COLO668 (cell line): ENCODE measurements at regions not wholly inside any gene's neighbourhood (a gene's known extent, or its start where the extent isn't known, plus 50 kb on each side); places are given as distances from the start of the nearest gene placed in this dataset.
A peak's percentile ranks its signal among the peaks of the same experiment; 100 is the strongest.
"Not testable (repeated sequence)": the region's sequence is repeated elsewhere in the genome, so short reads cannot be mapped to it uniquely, and the experiment has no call there.

Experiments used
- DNase-seq: peaks from one replicate; lab custom pipeline; 2025; ENCODE audit not compliant: unreplicated experiment; lab: John Stamatoyannopoulos, UW

GRCh38 chr2:7696556-7696955 is 779.3 kb downstream of the RNF144A start:
- DNase-seq = not testable (repeated sequence)

GRCh38 chr2:7697052-7697451 is 779.8 kb downstream of the RNF144A start:
- DNase-seq = no peak

GRCh38 chr2:7701791-7702190 is 784.6 kb downstream of the RNF144A start:
- DNase-seq = no peak

- no peak for DNase-seq
Observed at GRCh38 chr2:7703048-7703447, 785.8 kb downstream of the RNF144A start.

DNA sequence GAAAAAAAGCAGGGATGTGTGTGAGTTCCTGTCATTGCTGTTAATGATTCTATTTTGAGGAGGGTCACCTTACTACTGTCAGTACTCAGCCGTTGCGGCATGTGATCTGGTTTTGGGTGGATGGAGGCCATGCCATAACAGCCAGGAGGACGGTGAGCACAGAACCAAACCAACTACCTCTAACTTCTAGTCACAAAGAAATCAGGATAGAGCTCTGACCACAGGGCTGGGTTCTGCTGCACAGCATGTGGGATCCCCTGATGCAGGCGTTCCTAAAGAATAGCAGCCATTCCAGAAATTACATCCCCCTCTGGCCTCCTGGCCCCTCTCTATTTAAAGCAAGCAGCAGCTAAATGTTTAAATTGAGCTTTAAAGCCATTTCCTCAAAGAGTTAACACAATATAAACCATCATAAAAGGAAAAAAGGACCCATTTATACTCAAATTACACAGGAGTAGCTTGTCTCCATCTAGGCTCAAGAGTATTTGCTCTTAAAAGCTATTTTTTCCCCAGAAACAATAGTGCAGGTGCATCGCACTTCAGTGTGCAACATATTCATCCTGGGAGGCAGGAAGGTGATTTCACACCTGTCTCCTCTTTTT is 786.4 kb downstream of the RNF144A start:
- DNase-seq = peak; percentile 7

- no peak for DNase-seq
Observed at GRCh38 chr2:7704296-7704865, 787.2 kb downstream of the RNF144A start.

- DNase-seq = no peak
Observed at GRCh38 chr2:7706791-7707190, 789.6 kb downstream of the RNF144A start.

DNA sequence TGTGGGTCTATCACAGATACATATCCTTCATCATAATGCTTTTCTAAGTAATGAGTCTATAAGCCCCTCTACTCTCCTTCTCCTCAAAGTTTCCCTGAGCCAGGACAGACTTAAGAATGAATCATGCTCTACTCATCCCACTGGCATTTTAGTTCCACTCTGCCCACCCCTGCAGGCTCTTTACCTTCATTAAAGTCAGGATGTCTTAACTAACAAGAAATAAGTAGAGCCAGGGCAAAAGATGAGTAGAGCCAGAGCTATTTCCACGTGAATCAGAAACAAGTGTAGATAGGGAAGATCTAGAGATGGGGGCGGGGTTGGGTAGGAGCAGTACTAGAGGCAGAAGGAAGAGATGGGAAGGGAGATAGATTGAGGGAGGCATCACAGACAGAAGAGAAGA is 790.5 kb downstream of the RNF144A start:
- DNase-seq = no peak

- DNase-seq = no peak
Observed at GRCh38 chr2:7709907-7710306, 792.7 kb downstream of the RNF144A start.

GRCh38 chr2:7711167-7711566 is 794.0 kb downstream of the RNF144A start:
- DNase-seq = no peak

DNA sequence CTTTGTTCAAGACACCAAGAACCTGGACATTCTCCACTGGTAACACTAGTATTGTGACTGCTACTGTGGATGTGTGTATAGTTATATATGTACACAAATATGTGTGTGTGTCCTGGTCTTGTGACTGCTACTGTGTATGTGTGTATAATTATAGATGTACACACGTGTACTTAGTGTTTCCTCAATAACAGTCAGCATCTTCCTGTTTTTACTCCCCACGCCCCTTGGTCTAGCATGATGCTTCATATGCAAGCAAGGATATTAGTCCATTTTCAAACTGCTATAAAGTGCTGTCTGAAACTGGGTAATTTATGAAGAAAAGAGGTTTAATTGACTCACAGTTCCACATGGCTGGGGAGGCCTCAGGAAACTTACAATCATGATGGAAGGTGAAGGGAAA is 802.7 kb downstream of the RNF144A start:
- DNase-seq = no peak

GRCh38 chr2:7721413-7721995 is 804.3 kb downstream of the RNF144A start:
- DNase-seq = no peak

GRCh38 chr2:7722212-7722910 is 805.1 kb downstream of the RNF144A start:
- no peak for DNase-seq

- DNase-seq = no peak
Observed at GRCh38 chr2:7724336-7724735, 807.1 kb downstream of the RNF144A start.

GRCh38 chr2:7725171-7725849 is 808.1 kb downstream of the RNF144A start:
- DNase-seq = no peak

DNA sequence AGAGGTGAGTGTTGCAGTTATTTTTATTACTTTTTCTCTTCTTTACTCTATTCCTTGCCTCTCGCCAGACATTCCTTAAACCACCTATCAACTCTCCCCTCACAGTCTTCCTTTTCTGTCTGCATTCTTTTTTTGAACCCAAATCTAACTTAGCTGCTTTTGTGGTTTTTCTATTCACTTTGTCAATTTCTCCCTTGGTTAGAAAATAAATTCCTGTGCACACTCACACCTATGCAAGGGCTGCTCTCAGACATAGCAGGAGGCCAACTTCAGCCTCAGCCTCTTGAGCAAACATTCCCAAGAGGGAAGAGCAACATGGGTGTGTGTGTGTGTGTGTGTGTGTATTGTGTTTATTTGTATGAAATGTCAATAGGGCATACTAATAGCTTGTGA is 808.6 kb downstream of the RNF144A start:
- no peak for DNase-seq

- no peak for DNase-seq
Observed at GRCh38 chr2:7726989-7727388, 809.8 kb downstream of the RNF144A start.

DNA sequence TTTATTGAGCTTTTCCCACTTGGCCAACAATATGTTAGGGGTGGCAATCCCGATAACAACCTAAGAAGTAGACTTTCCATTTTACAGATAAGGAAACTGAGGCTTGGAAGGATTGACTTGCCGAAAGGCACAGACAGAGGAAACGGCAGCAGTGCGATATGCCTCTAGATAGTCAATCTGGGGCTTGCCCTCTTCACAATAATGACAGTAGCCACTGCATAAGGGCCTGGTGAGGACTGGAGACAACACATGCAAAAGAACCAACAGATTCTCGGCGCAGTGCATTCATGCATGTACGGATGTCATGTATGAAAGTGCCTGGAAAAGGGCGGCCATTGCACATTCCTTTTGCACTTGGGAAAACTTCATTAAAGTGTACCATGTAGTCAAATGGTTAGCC is 811.2 kb downstream of the RNF144A start:
- DNase-seq = no peak

DNA sequence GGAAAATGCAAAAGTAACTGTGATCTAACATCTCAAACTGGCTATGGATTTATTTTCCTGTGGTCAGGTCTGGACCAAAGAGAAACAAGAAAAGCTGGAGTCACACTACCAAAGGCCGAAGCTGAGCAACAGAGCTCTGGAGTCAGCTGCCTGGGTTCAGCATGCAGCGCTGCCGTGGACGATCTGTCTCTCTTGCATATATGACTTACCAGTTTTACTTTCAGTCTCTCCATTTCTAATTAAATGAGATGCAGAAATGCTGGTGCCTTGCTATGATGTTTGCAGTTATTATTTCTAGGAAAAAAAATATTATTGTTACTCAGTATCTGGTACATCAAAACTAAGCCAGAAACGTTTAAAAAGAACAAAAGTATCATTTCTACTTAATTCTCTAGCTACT is 813.2 kb downstream of the RNF144A start:
- no peak for DNase-seq

DNA sequence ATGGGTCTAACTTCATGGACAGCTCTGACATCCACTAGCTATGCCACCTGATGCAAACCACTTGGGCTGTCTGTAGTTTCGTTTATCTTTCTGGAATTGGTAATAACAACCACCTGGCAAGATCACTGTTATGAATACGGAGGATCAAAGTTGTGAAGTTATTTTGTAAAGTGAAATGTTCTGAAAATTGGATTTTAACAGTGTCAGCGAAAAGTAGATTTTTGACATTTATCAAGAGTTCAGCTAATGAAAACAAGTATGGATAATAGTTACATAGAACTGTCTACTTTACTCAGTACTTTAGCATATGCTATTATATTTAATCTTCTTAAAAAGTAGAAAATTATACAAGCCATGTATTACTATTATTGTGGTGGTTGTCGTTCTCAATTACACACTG is 813.8 kb downstream of the RNF144A start:
- DNase-seq = no peak

DNA sequence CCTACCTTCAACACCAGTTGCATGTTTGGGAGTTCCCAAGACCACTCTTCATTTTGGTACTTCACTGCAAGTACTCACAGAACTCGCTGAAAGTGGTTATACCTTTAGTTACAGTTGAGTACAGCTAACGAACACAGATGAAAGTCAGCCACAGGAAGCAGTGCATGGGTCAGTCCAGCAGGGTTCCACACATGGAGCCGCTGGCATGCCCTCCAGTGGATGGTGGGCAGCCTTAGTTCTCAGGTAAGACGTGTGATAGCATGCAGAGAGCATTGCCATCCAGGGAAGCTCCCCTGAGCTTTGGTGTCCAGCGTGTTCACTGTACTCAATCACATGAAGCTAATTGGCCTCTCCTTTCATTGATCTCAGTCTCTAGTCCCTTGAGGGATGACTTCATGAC is 815.3 kb downstream of the RNF144A start:
- DNase-seq = no peak
